GM18873 (cell line): ENCODE measurements at regions not wholly inside any gene's neighbourhood (a gene's known extent, or its start where the extent isn't known, plus 50 kb on each side); places are given as distances from the start of the nearest gene placed in this dataset.
"Not testable (repeated sequence)": the region's sequence is repeated elsewhere in the genome, so short reads cannot be mapped to it uniquely, and the experiment has no call there.

ENCODE experiments used
- ATAC-seq: cut with Tn5 transposase; IDR thresholded peaks from one replicate; pipeline ENCODE4 v1.9.1; 2021; ENCODE audit warnings: mild to moderate bottlenecking, moderate library complexity, moderate number of reproducible peaks; ENCODE audit not compliant: unreplicated experiment, low FRiP score

DNA sequence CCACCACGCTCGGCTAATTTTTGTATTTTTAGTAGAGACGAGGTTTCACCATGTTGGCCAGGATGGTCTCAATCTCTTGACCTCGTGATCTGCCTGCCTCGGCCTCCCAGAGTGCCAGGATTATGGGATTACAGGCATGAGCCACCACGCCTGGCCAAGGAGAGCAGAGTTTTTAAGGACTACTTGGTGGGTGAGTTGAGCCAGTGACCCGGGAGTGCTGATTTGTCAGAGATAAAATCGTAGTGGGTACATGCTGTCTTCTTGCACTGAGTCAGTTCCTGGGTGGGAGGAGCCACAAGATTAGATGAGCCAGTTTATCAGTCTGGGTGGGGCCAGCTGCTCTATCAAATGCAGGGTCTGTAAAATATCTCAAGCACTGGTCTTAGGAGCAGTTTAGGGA lies 361.7 kb downstream of the TYW1 start:
- ATAC-seq: not testable (repeated sequence)

DNA sequence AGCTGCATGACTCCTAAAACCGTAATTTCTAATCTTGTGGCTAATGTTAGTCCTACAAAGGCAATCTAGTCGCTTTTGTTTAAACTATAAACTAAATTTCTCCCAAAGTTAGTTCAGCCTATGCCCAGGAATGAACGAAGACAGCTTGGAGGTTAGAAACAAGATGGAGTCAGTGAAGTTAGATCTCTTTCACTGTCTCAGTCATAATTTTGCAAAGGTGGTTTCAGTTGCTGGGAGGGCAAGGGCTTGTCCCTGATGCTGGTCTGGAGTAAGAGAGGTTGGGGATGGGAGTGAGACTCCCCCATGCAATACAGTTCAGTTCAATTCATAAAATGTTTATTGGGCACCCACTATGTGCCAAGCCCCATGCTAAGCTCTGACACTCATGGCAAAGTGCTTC lies 362.1 kb downstream of the TYW1 start:
- not testable (repeated sequence) for ATAC-seq

- no peak for ATAC-seq
Measured at GRCh38 chr7:67359900-67360299, 363.3 kb downstream of the TYW1 start.

- no peak for ATAC-seq
Measured at GRCh38 chr7:67361150-67361549, 364.5 kb downstream of the TYW1 start.

DNA sequence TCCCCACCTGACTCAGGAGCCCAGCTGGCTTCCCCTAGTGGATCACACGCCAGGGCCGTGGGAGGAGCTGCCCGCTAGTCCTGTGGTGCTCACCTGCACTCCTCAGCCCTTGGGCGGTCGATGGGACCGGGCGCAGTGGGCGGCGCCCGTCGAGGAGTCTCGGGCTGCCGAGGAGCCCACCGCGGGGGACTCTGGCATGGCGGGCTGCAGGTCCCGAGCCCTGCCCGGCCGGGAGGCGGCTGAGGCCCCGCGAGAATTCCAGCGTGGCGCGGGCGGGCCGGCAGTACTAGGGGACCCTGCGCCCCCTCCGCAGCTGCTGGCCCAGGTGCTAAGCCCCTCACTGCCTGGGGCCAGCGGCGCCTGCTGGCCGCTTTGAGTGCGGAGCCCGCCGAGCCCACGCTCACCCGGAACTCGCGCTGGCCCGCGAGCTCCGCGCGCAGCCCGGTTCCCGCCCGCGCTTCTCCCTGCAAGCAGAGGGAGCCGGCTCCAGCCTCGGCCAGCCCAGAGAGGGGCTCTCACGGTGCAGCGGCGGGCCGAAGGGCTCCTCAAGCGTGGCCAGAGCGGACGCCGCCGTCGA lies 367.9 kb downstream of the TYW1 start:
- no peak for ATAC-seq

DNA sequence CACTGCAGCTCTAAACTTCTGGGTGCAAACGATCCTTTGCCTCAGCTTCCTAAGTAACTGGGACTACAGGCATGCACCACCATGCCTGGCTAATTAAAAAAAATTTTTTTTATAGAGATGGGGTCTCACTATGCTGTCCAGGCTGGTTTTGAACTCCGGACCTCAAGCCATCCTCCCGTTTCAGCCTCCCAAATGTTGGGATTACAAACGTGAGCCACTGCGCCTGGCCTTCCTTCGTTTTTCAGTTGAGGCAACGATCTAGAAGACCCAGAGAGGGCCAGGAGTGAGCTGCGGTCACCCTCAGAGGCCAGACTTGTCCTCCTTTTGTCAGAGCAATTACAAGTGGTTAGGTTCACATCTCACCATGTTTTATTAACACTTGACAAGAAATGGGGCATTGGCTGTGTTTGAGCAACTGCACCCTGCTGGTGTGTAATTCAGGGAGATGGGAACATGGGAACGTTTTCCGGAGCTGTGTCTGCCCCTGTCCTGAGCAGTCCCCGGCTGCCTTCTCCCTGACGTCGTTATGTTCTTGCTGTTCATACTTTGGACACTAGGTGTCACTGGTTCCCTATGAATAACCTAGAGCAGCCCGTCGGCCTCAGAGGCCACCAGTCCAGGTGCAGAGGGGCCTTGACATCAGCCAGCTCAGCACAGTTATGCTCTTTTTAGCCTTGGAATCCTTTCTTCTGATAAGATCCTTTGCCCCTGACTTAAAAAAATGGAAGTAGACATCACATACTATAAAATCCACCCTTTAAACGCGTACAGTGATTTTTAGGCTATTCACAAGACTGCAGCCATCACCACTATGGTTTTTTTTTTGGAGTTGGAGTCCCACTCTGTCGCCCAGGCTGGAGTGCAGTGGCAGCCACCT lies 375.0 kb downstream of the TYW1 start:
- peak; percentile 79 for ATAC-seq

DNA sequence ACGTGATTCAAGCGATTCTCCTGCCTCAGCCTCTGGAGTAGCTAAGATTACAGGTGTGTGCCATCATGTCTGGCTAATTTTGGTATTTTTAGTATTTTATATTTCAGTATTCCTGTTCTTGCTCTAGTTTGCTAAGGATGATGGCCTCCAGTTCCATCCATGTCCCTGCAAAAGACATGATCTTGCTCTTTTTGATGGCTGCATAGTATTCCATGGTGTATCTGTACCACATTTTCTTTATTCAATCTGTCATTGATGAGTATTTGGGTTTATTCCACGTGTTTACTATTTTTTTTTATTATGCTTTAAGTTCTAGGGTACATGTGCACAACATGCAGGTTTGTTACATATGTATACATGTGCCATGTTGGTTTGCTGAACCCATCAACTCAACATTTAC lies 376.8 kb downstream of the TYW1 start:
- ATAC-seq: not testable (repeated sequence)

- no peak for ATAC-seq
Measured at GRCh38 chr7:67375427-67375826, 378.8 kb downstream of the TYW1 start.

DNA sequence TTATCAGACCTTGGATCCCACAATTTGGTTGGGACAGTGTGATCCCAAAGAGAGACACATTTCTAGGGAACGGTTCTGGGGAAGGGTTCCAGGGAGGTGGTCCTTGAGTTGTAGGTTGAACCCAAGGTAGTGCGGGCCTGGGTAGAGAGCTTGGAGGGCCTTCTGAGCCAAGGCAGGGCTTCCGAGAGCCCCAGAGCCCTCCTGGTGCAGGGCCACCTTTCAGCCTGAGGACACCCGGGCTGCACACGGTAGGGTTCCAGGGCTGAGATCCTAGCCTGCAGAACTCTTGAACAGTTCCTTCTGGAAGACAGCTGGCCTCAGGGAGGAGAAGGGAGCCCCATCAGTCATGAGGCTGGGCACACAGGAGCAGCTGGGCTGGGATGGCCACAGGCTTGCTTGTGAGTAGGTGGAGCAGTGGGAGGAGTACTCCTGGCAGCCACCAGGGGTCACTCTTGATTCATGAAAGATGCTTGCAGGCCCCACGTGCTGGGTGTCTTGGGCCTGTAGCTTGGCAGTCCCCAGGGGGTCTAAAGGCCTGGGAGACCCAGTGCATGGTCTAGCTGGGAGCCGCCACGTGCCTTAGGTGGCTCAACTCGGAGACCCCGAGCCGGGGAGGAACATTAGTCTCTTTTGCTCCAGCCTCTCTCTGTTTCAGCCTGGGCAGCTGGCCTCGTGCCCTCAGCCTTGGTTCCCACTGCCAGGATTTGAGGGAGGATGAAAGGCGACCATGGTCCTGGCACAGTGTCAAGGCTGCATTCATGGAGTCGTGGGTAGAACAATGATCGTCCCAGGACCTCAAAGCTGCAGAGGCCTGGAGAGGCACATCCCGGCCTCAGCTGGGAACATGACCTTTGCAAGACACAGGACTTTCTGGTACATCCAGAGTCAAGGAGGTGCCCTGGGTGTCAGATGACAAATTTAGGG lies 381.6 kb downstream of the TYW1 start:
- ATAC-seq: peak; percentile 79

DNA sequence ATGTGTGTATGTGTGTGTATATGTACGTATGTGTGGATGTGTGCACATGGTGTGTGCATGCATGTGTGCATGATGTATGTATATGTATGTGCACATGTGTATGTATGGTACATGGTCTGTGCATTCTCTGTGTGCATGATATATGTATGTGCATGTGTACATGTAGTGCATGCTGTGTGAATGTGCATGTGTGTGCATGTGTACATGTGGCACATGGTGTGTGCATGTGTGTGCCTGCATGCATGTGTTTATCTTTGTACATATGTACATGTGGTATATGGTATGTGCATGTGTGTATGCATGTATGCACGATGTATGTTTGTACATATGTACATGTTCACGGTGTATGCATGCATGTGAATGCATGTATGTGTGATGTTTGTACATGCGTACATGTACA lies 383.7 kb downstream of the TYW1 start:
- ATAC-seq: no peak

DNA sequence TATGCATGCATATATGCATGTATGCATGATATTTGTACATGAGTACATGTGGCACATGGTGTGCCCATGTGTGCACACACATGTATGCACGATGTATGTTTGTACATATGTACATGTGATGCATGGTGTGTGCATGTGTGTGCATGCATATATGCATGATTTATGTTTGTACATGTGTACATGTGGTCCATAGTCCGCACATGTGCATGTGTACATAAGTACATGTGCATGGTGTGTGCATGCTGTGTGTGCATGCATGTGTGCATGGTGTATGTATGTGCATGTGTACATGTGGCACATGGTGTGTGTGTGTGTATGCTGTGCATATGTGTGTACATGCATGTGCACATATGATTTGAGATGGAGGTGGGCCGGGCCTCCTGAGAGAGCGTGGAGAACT lies 384.2 kb downstream of the TYW1 start:
- no peak for ATAC-seq

DNA sequence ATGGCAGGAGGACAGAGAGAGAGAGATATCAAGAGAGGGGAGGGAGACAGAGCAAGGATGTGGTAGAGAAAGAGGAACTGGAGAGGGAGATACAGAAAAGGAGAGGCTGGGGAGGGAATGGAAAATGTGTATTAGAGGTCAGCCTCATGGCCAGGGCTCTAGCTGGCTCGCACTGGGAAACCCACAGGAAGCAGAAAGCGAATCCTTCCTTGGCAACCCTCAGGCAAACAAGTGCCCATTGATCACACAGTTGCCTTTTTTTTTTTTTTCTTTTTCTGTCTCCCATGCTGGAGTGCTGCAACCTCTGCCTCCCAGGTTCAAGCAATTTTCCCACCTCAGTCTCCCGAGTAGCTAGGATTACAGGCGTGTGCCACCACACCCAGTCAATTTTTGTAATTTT lies 391.2 kb downstream of the TYW1 start:
- ATAC-seq: no peak

DNA sequence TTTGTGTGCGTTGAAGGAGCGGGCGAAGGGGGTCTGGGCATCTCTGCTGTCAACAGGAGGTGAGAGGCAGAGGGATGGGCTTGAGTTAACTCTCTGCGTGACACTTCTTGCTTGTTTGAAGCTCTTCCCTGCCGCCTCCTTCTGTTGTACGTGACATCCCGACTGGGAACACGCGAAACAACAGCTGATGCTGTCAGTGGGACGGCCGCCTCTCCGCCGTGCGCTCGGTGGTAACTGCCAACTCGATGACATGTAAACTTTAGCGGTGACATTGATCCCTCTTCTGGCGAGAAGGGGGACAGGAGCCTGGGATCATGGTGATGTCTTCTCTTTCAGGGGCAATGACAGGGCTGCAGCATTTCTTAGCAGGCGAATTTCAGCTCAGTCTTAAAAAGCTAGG lies 394.5 kb downstream of the TYW1 start:
- no peak for ATAC-seq

GRCh38 chr7:67392596-67393438 lies 396.2 kb downstream of the TYW1 start:
- ATAC-seq: no peak

- no peak for ATAC-seq
Measured at GRCh38 chr7:67393903-67394302, 397.3 kb downstream of the TYW1 start.

GRCh38 chr7:67398916-67399315 lies 402.3 kb downstream of the TYW1 start:
- ATAC-seq: no peak

DNA sequence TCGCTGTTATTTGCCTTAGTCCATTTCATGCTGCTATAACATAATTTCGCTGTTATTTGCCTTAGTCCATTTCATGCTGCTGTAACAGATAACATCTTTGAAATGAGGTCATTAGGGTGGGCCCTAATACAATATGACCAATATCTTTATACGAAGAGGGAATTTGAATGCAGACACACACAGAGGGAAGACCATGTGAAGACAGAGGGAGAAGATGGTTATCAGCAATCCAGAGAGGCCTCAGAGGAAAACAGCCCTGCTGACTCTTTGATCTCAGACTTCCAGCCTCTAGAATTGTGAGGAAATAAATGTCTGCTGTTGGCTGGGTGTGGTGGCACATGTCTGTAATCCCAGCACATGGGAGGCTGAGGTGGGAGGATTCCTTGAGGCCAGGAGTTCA lies 404.9 kb downstream of the TYW1 start:
- ATAC-seq: no peak

GRCh38 chr7:67402280-67402679 lies 405.6 kb downstream of the TYW1 start:
- ATAC-seq: no peak

DNA sequence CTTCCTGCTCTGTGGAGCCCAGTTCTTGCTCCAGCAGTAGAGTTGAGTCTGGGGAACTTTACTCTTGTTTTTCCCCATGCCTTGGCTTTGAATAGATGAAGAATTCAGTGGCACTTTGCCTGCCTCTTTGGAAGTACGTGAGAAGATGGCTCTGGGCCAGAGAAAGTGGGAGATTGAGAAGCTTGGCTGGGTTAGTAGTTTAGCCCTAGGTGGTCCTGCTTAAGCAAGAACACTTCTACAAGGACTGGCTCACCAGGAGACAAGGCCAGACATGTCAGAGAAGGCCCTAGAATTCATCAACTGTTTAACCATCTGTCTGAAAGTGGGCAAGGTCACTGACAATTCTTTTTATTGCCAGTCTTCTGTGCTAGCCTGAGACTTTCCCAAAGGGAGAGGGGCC lies 410.3 kb downstream of the TYW1 start:
- no peak for ATAC-seq

- no peak for ATAC-seq
Measured at GRCh38 chr7:67407392-67408071, 410.9 kb downstream of the TYW1 start.
